GM19328 (cell line): ENCODE measurements at regions not wholly inside any gene's neighbourhood (a gene's known extent, or its start where the extent isn't known, plus 50 kb on each side); places are given as distances from the start of the nearest gene placed in this dataset.

ENCODE experiments used
- ATAC-seq: cut with Tn5 transposase; IDR thresholded peaks from one replicate; pipeline ENCODE4 v1.9.1; 2021; ENCODE audit warnings: mild to moderate bottlenecking, moderate library complexity; ENCODE audit not compliant: unreplicated experiment

- ATAC-seq: no peak
These were observed 855.2 kb upstream of the ID2 start for GRCh38 chr2:7826656-7827055.

- no peak for ATAC-seq
These were observed 852.6 kb upstream of the ID2 start for GRCh38 chr2:7829241-7829640.

GRCh38 chr2:7830616-7831015 is 851.2 kb upstream of the ID2 start:
- ATAC-seq: no peak

DNA sequence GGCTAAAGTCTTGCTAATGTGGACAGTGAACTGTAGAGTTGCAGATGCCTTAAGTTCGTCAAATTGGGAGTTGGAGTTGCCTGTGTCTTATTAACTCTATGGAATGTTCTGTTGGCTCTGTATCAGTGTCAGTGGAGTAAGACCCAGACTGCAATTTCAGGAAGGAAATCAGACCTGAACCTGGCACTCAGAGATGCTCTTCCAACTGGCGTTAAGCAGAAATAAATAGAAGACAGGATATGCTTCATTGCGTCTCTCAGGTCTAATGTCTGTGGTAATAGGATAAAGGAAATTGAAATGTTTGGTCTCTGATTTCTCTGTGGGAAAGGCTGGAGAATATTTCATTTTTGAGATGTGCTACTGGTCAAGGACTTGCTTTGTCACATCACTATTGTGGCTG is 846.7 kb upstream of the ID2 start:
- ATAC-seq: no peak

DNA sequence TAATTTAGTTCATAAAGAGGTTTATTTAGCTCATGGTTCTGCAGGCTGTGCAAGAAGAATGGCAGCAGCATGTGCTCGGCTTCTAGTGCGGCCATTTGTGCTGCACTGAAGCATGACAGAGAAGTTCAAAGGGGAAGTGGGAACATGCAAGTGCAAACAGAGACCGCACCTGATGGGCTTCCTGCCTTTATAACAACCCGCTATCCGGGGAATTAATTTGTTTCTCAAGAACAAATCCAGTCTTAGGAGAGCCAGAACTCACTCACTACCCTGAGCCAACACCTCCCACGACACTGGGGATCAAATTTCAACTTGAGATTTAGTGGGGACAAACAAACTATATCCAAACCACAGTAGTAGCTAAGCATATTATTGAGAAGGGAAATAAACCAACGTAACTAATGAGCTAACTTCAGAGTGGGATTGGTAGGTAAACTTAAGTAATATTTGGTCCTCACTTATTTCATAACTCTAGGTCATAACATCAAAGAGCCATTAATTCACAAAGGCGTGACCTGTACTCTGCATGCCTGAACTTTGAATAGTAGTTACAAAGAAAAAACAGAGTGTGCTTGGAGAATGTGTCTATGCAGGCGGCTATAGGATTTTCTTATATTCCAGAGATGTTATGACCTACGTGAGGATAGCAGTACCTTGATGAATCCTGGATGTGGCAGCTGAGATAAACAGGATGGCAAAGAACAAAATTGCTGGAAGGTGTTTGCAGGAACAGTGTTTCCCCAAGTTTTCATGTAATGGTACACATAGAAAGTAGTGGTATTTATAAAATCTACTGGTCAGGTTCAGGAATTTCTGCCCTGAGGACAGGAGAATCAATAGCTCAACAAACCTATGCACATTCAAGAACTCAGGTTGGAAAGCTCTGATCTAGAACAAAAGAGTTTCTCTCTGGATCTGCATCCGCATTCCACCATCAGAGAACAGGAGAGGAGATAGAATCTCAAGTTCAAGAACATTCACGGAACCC is 845.9 kb upstream of the ID2 start:
- peak; percentile 77 for ATAC-seq

DNA sequence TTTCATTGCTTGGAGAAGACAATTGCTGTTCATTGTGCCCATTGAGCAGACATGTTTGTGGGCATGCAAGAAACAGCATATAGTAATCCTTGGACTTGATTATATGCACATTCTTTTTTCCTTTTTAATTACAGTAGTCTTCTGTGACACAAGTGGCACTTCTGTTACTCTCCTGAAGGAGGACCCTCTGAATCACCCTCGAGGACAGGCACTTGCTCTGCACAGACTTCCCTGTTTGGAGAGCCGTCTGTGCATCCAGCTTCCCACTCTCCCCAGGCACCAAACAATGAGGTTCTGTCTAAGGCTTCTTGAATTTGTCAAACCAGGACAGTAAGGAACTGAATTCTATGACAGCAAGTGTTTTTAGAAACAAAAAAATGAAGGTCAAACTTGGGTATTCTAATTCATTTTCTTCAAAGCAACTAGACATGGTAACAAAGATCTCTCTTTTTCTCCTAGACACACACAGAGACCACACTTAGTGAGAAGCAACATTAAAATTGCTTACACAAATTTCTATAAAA is 844.6 kb upstream of the ID2 start:
- no peak for ATAC-seq

DNA sequence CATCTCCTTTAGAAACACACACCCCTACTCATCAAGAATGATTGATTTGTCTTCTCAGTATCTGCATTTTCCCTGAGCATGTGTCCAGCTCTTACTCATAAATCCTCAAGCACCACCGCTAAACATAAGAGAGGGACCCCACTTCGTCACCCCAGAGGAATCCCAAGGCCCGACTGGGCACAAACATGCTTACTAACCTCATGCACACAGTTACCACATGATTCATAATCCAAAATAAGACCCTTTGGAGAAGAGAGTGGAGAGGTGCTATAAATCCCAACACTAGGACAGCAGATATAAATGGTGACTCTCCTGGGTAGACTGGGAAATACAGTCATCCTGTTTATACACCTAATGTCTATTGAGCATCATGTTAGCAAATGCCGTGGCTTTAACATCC is 843.2 kb upstream of the ID2 start:
- ATAC-seq: no peak

GRCh38 chr2:7840651-7841380 is 841.0 kb upstream of the ID2 start:
- no peak for ATAC-seq

GRCh38 chr2:7841751-7842150 is 840.1 kb upstream of the ID2 start:
- no peak for ATAC-seq

DNA sequence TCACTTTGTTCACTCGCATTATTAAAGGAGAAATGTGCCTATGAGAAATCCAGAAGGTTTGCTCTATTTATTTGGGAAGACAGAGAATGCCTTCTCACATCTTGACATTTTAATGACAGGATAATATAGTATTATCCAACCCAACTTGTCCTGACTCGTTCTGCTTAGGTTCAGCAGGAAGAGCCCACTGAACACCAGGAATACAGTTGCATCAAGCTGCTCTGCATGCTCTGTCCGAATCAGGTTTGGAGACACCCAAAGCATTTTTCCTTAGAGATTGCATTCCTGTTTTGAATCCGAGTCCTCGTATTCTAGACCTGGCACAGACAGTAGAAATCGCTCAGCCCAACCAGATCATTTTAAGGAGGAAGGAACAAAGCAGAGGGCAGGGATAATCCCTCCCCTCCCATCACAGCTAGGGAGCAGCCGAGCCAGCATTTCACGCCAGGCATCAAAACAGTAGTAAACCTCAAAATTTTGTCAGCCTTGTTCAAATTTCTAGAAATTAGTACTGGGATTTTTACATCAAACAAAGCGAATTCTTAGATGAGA is 837.4 kb upstream of the ID2 start:
- ATAC-seq: no peak

GRCh38 chr2:7845332-7845731 is 836.5 kb upstream of the ID2 start:
- ATAC-seq: no peak

GRCh38 chr2:7846607-7847006 is 835.2 kb upstream of the ID2 start:
- no peak for ATAC-seq

GRCh38 chr2:7847321-7847720 is 834.5 kb upstream of the ID2 start:
- no peak for ATAC-seq

DNA sequence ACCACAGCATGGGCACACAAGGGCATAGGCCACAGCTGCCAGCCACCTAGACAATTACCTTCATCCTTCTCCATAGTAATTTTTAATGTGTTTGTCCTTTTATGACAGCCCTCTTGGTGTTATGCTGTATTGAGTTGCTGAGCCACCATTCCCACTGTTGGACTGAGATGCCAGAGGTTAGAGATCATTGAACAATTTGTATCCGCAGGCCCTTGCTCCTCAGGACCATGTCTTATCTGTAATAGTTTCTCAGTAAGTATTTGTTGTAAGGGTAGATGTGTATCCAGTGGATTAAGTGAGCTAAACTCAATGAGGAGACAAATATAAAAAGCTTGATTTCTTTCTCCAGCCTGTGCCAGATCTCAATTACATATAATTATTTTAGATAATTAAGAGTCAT is 832.8 kb upstream of the ID2 start:
- no peak for ATAC-seq

GRCh38 chr2:7849531-7849930 is 832.3 kb upstream of the ID2 start:
- ATAC-seq: no peak

GRCh38 chr2:7852546-7852945 is 829.3 kb upstream of the ID2 start:
- no peak for ATAC-seq

DNA sequence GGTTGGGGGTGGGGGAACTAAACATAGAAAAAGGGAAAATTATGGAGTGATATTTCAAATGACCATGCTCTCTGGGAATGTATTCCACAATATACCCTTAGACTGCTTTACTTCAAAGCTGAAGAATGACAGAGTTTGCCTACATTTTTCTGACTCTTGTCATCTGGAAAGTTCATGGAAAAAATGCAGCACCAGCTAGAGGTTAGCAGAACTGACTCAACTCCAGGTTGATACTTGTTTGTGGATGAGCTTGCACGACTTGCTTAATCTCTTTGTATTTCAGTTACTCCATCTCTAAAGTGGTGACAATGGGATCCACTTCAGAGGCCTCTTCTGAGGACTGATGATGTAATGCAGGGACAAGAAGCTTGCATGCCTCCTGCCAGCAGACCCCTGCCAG is 824.0 kb upstream of the ID2 start:
- ATAC-seq: no peak

- ATAC-seq: no peak
These were observed 823.2 kb upstream of the ID2 start for GRCh38 chr2:7858624-7859023.

GRCh38 chr2:7860693-7861092 is 821.2 kb upstream of the ID2 start:
- no peak for ATAC-seq

- ATAC-seq: no peak
These were observed 819.8 kb upstream of the ID2 start for GRCh38 chr2:7861910-7862702.

DNA sequence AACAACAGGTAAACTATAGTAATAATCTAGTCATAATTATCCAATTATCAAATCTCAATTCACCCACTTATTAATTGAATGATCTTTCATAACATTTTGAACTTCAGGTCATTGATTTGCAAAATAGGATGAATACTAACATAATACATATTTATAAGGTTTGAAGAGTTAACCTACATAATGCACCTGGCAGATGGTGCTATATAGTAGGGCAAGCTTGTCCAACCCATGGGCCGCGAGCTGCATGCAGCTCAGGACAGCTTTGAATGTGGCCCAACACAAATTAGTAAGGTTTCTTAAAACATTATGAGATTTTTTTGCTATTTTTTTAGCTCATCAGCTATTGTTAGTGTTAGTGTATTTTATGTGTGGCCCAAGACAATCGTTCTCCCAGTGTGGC is 815.8 kb upstream of the ID2 start:
- ATAC-seq: no peak
